ENCODE measurements at regions not wholly inside any gene's neighbourhood (a gene's known extent, or its start where the extent isn't known, plus 50 kb on each side); places are given as distances from the start of the nearest gene placed in this dataset.
A peak's percentile ranks its signal among the peaks of the same experiment; 100 is the strongest.
"Not testable (repeated sequence)": the region's sequence is repeated elsewhere in the genome, so short reads cannot be mapped to it uniquely, and the experiment has no call there.

- ATAC-seq: no peak
- no peaks in the 10 kb centered on the region for H3K9me3 Mint-ChIP-seq
Observed at GRCh38 chr6:44042261-44042988, 84.8 kb downstream of the MRPL14 start.

GRCh38 chr6:44041461-44042260 is 85.6 kb downstream of the MRPL14 start:
- DNase-seq (ENCODE audit: low spot score in 2 of 2) (no peak), ATAC-seq (no peak)
- Mint-ChIP-seq H3K36me3 (no peaks in the 10 kb centered on the region), H3K9me3 (no peaks in the 10 kb centered on the region), H3K27ac (no peak overlapping the region)

More at GRCh38 chr6:44042261-44042988, 84.8 kb downstream of the MRPL14 start:
- DNase-seq (ENCODE audit: low spot score in 2 of 2): no peak
- Mint-ChIP-seq H3K27ac (no peak overlapping the region), H3K36me3 (no peaks in the 10 kb centered on the region)

- Mint-ChIP-seq H3K9me3 (no peaks in the 10 kb centered on the region), H3K27ac (peak overlapping the region in 1 of 2 donors; percentile 25), H3K36me3 (no peaks in the 10 kb centered on the region)
- ATAC-seq (no peak), DNase-seq (ENCODE audit: low spot score in 2 of 2) (no peak)
Observed at GRCh38 chr6:44040786-44041185, 86.5 kb downstream of the MRPL14 start.

DNA sequence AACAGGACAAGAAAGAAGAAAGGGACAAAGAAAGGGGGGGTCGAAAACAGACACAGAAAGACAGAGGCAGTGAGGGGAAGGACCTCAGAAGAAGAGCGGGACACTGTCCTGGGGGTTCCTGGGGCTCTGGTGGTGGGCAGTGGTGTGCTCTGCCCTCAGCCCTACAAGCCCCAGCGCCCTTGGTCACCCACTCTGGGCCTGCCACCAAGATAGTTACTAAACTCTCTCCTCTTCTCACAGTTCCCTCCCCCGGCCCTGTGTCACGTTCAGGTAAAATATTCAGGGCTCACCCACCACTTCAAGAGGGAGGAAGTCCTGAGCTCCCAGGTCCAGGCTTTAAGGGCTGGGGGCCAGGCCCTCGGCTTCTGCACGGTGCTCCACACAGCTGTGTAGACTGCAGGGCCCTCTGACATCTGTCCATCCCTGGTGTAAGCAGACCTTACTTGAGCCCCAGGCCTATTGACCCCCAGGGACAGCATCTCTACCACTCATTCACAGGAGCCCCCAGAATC is 87.4 kb downstream of the MRPL14 start:
- no peak for DNase-seq (ENCODE audit: low spot score in 2 of 2)
- H3K36me3 Mint-ChIP-seq: no peaks in the 10 kb centered on the region
- no peak for ATAC-seq
- H3K9me3 Mint-ChIP-seq: no peaks in the 10 kb centered on the region
- H3K27ac Mint-ChIP-seq: peak overlapping the region in 1 of 2 donors; percentile 25

- ATAC-seq: no peak
- no peak for DNase-seq (ENCODE audit: low spot score in 2 of 2)
- H3K27ac Mint-ChIP-seq: no peak overlapping the region
- no peaks in the 10 kb centered on the region for H3K9me3 Mint-ChIP-seq
- H3K36me3 Mint-ChIP-seq: no peaks in the 10 kb centered on the region
Observed at GRCh38 chr6:44039191-44039719, 88.0 kb downstream of the MRPL14 start.

DNA sequence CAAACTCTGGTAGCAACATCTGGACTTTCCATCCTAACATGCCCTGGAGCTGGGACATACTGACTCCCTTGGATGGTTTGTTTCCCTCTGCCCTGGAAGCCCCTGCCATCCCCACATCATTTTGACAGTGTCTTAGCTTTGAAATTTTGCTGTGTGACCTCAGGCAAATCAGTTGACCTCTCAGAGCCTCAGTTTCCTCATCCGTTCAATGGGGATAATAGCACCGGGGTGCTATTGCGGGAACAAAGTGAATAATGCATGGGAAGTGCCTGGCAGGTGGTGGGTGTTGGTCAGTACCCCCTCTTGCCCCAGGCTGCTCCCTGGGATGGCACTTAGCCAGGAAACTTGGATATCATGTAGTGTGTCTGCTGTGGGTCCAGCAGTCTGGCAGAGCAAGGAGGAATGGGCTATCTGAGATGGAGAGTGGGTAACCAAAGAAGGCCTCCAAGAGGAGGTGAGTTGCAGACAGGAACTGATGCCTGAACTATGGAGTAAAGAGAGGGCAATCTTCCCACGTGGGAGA is 88.6 kb downstream of the MRPL14 start:
- H3K9me3 Mint-ChIP-seq: no peaks in the 10 kb centered on the region
- ATAC-seq: no peak
- DNase-seq (ENCODE audit: low spot score in 2 of 2): no peak

DNA sequence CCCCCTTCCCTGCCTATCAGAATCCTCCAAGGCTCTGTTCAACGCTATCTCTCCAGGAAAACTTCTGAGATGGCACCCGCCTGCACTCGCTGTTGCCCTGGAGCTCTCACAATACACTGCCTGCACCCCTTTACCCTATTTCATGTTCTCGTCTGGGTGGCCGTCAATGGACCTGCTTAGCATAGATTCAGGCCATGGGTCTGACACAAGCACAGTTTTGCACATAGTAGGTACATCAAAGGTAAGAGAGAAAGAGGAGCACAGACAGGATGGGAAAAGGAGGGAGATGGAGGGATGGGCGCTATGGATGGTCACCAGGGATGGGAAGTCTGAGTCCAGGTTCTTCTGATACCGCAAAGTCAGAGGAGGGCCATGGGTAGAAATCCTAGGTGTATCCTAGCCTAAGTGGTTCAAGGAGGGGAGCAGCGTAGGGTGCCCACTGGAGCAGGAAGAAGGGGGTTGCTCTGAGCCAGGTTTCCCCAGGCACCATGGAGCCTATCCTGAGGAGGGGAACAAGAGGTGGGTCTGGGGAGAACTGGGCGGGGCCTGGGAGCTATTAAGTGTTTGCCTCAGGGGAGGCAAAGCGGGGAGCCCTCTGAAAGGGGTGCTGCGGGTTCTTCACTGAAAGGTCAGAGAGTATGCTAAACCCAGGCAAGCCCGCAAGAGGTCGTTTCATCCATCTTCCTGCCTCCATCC is 89.3 kb downstream of the MRPL14 start:
- Mint-ChIP-seq H3K36me3 (no peaks in the 10 kb centered on the region), H3K27ac (no peak overlapping the region), H3K9me3 (no peaks in the 10 kb centered on the region)
- ATAC-seq (no peak), DNase-seq (ENCODE audit: low spot score in 2 of 2) (no peak)

More for the DNA sequence above, 88.6 kb downstream of the MRPL14 start:
- no peaks in the 10 kb centered on the region for H3K36me3 Mint-ChIP-seq
- no peak overlapping the region for H3K27ac Mint-ChIP-seq

DNA sequence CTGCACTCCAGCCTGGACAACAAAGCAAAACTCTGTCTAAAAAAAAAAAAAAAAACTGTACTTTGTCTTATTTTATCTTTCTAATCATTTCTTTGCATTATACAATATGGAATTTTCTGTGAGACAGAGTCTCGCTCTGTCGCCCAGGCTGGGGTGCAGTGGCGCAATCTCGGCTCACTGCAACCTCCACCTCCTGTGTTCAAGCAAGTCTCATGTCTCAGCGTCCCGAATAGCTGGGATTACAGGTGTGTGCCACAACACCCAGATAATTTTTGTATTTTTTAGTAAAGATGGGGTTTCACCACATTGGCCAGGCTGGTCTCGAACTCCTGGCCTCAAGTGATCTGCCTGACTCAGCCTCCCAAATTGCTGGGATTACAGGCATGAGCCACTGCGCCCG is 90.0 kb downstream of the MRPL14 start:
- H3K36me3 Mint-ChIP-seq; ATAC-seq; H3K9me3 Mint-ChIP-seq; DNase-seq (ENCODE audit: low spot score in 2 of 2); H3K27ac Mint-ChIP-seq: not testable (repeated sequence)

GRCh38 chr6:44036699-44037101 is 90.6 kb downstream of the MRPL14 start:
- H3K36me3 Mint-ChIP-seq: no peaks in the 10 kb centered on the region
- ATAC-seq (no peak), DNase-seq (ENCODE audit: low spot score in 2 of 2) (no peak)

GRCh38 chr6:44036196-44036595 is 91.1 kb downstream of the MRPL14 start:
- H3K36me3 Mint-ChIP-seq: no peaks in the 10 kb centered on the region
- ATAC-seq (no peak), DNase-seq (ENCODE audit: low spot score in 2 of 2) (no peak)
- no peak overlapping the region for H3K27ac Mint-ChIP-seq
- no peaks in the 10 kb centered on the region for H3K9me3 Mint-ChIP-seq

More at GRCh38 chr6:44036699-44037101, 90.6 kb downstream of the MRPL14 start:
- no peak overlapping the region for H3K27ac Mint-ChIP-seq
- H3K9me3 Mint-ChIP-seq: no peaks in the 10 kb centered on the region

DNA sequence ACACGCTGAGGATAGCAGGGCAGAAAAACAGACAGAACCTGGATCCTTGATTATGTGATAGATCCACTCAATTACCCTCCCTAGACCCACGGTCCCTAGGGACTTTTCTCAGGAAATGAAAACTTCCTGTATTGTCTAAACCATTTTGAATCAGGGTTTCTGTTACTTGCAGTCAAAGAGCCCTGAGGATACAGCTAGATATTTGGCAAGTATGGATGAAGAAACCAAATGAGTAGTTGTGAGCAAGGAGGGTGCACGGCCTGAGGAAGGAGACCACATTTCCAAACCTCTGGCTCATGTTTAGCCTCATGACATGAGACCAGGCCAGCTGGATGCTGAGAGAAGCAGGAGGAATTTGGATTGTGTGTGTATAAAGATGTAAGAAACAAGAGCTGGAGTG is 91.6 kb downstream of the MRPL14 start:
- H3K9me3 Mint-ChIP-seq: no peaks in the 10 kb centered on the region

DNA sequence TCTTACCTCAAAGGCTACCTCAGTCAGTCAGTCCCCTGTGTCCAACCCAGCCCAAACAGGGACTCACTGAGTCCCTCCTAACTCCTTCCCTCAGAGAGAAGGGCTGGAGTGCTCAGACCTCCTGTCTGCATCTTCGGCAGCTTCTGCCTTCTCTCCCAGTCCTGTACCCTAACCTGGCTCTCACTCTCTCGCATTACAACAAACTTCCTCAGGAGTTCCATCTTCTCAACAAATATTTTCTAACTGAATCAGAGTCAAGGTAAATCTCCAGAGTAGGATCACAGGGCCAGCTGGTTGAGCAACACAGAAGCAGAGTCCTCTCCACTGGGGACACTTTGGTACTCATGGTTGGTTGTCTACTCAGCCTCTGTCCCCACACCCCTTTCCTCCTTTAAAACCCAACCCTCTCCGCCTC is 92.3 kb downstream of the MRPL14 start:
- H3K9me3 Mint-ChIP-seq: no peaks in the 10 kb centered on the region
- H3K36me3 Mint-ChIP-seq: no peaks in the 10 kb centered on the region
- H3K27ac Mint-ChIP-seq: peak overlapping the region in 1 of 2 donors; percentile 95

More for the DNA sequence above, 91.6 kb downstream of the MRPL14 start:
- DNase-seq (ENCODE audit: low spot score in 2 of 2) (no peak), ATAC-seq (no peak)
- Mint-ChIP-seq H3K27ac (no peak overlapping the region), H3K36me3 (no peaks in the 10 kb centered on the region)

DNA sequence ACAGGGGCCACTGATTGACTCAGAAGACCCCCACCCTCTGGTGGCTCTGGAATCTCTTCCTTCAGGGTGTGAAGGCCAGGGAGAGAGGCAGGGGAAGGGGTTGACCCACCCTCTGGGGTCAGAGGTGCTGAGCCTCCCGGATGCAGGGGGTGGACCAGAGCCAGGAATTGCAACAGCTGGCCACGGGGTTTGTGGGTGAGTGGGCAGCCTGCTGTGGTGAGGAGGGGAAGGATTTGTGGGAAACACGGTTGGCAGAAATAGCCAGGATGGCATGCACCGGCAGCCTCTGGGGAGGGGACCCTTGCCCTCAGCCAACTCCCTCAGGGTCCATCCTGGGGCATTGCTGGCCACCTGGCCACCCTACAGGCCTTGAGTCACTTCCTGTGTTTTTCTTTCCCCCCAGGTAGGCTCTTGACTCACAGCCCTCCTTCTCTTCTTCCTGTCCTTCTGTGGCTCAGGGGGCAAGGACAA is 92.8 kb downstream of the MRPL14 start:
- no peaks in the 10 kb centered on the region for H3K9me3 Mint-ChIP-seq
- ATAC-seq (peak in 1 of 2 donors; percentile 24), DNase-seq (ENCODE audit: low spot score in 2 of 2) (no peak)
- no peaks in the 10 kb centered on the region for H3K36me3 Mint-ChIP-seq
- peak overlapping the region in 1 of 2 donors; percentile 95 for H3K27ac Mint-ChIP-seq

More for the DNA sequence above, 92.3 kb downstream of the MRPL14 start:
- ATAC-seq (no peak), DNase-seq (ENCODE audit: low spot score in 2 of 2) (no peak)

GRCh38 chr6:44030812-44031454 is 96.3 kb downstream of the MRPL14 start:
- Mint-ChIP-seq H3K27ac (no peak overlapping the region), H3K9me3 (no peaks in the 10 kb centered on the region), H3K36me3 (no peaks in the 10 kb centered on the region)
- ATAC-seq (no peak), DNase-seq (ENCODE audit: low spot score in 2 of 2) (no peak)

DNA sequence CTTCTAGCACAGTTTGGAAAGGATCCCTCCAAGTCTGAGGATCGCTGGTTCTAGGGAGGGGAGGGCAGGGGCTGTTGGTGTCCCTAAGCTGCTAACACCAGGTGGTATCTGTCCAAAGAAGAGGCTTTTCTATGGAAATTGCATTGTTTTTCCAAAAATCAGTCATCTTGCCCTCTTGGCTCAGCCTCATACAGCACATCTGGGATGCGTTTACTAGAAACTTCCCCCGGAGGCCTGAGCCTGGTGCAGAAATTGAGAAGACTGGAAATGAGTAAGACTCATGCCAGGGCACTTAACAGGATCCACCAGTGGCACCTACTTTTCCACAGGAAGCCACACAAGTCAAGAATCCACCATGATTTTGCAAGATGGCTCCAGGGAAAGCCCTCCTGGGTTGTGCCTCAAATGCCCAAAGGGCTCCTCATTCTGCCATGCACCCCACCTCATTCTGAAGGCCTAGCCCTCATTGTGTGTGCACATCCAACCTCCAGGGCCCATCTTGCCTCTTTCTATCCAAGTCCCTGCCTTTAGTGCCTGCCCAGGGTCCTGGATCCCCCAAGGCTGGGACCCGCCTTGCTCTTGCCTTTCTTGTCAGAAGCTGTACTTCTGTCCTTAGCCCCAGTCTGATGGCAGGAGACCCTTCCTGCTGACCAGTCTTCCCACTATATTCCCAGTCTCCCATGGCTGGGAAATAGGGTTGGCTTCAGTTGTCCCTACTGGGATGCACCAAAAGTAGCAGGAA is 97.6 kb downstream of the MRPL14 start:
- no peaks in the 10 kb centered on the region for H3K36me3 Mint-ChIP-seq
- ATAC-seq (no peak), DNase-seq (ENCODE audit: low spot score in 2 of 2) (no peak)
- no peak overlapping the region for H3K27ac Mint-ChIP-seq
- no peaks in the 10 kb centered on the region for H3K9me3 Mint-ChIP-seq
